ENCODE measurements at regions not wholly inside any gene's neighbourhood (a gene's known extent, or its start where the extent isn't known, plus 50 kb on each side); places are given as distances from the start of the nearest gene placed in this dataset.

- DNase-seq: no peak
- Histone ChIP-seq H3K4me1 (no peaks in the 10 kb centered on the region), H3K9me3 (no peaks in the 10 kb centered on the region), H3K27ac (no peak overlapping the region), H3K27me3 (no peaks in the 10 kb centered on the region), H3K4me3 (no peak overlapping the region), H3K36me3 (no peaks in the 10 kb centered on the region)
- no peak for TF ChIP-seq CTCF (IDR thresholded peaks at IDR 0.05)
- intact Hi-C loops (cut with DNase I; ENCODE audit: low total_unique reads): no loop called here
Measured at GRCh38 chr1:90161625-90162024, 166.7 kb downstream of the ZNF326 start.

- no peaks in the 10 kb centered on the region for H3K36me3 ChIP-seq
- no peaks in the 10 kb centered on the region for H3K4me1 ChIP-seq
- DNase-seq: no peak
- no peaks in the 10 kb centered on the region for H3K27me3 ChIP-seq
- no peak overlapping the region for H3K27ac ChIP-seq
- H3K4me3 ChIP-seq: no peak overlapping the region
- TF ChIP-seq CTCF (IDR thresholded peaks at IDR 0.05): no peak
- H3K9me3 ChIP-seq: peaks cover 0 to 11% (median 0%) of the 10 kb centered on the region in 3 donors
- intact Hi-C loops (cut with DNase I; ENCODE audit: low total_unique reads): no loop called here
Measured at GRCh38 chr1:90155721-90156487, 161.0 kb downstream of the ZNF326 start.

- DNase-seq: no peak
- Histone ChIP-seq H3K9me3 (peaks cover 0 to 15% (median 0%) of the 10 kb centered on the region in 3 donors), H3K36me3 (no peaks in the 10 kb centered on the region), H3K27ac (no peak overlapping the region), H3K4me1 (no peaks in the 10 kb centered on the region), H3K4me3 (no peak overlapping the region), H3K27me3 (no peaks in the 10 kb centered on the region)
- intact Hi-C loops (cut with DNase I; ENCODE audit: low total_unique reads): no loop called here
- no peak for TF ChIP-seq CTCF (IDR thresholded peaks at IDR 0.05)
Measured at GRCh38 chr1:90154711-90155110, 159.8 kb downstream of the ZNF326 start.

GRCh38 chr1:90149101-90149500, 154.2 kb downstream of the ZNF326 start:
- Histone ChIP-seq H3K9me3 (peaks cover 0 to 15% (median 0%) of the 10 kb centered on the region in 3 donors), H3K4me3 (no peak overlapping the region), H3K36me3 (no peaks in the 10 kb centered on the region), H3K4me1 (no peaks in the 10 kb centered on the region), H3K27ac (no peak overlapping the region), H3K27me3 (no peaks in the 10 kb centered on the region)
- DNase-seq: no peak
- no peak for TF ChIP-seq CTCF (IDR thresholded peaks at IDR 0.05)
- intact Hi-C loops (cut with DNase I; ENCODE audit: low total_unique reads): no loop called here

- H3K4me1 ChIP-seq: no peaks in the 10 kb centered on the region
- no peak overlapping the region for H3K4me3 ChIP-seq
- no peaks in the 10 kb centered on the region for H3K27me3 ChIP-seq
- H3K27ac ChIP-seq: no peak overlapping the region
- H3K9me3 ChIP-seq: peaks cover 0 to 12% (median 0%) of the 10 kb centered on the region in 3 donors
- intact Hi-C loops (cut with DNase I; ENCODE audit: low total_unique reads): no loop called here
- H3K36me3 ChIP-seq: no peaks in the 10 kb centered on the region
- no peak for TF ChIP-seq CTCF (IDR thresholded peaks at IDR 0.05)
- no peak for DNase-seq
Measured at GRCh38 chr1:90147093-90147492, 152.2 kb downstream of the ZNF326 start.

All from tibial artery (tissue), 4 donors.